VCaP (cell line): ENCODE measurements at regions not wholly inside any gene's neighbourhood (a gene's known extent, or its start where the extent isn't known, plus 50 kb on each side); places are given as distances from the start of the nearest gene placed in this dataset.

Experiments used
- H3K27ac ChIP-seq: fragments of 450-650 bp; 2 replicates; pipeline ENCODE4 v1.5.1; 2017
- TF ChIP-seq, protein P1 (sequence below): fragments of 450-650 bp; conservative IDR thresholded peaks from 2 replicates; pipeline ENCODE4 v1.5.1; 2017; ENCODE audit warnings: mild to moderate bottlenecking, moderate library complexity

DNA sequence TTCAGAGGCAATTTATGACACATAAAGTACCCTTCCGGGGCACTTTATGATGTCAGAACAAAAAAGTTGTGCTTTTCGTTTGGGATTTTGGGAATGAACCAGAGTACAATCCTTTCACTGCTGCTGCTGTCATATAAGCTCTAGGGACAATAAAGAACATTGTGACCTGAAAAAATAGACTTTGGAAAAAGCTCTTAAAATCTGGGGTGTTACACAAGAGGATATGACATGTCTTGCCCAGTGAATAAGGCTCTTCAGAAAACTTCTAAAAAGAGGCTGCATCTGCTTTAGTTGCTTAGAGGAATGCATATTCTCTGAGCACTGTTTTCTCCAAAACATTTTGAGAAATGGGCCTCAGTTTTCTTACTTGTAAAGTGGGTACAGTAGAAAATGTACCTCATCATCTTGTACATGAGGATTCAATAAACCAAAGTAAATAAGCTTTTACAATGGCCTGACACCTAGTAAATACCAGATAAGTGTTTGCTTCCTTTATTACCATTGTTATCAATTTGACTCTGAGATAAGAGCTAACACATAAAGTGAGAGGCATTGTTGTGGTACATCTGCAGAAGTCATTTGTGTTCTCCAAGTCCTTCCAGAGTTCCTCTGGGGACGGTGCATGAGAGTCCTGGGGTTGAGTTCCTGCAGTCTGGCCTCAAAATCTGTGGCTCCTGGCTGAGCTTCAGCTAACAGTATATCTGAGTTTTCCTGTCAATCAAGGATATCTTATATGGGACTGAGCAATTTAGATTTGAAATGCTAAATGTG is 67.4 kb upstream of the EDNRB start:
- no peak overlapping the region for H3K27ac ChIP-seq
- TF ChIP-seq, protein P1, sequence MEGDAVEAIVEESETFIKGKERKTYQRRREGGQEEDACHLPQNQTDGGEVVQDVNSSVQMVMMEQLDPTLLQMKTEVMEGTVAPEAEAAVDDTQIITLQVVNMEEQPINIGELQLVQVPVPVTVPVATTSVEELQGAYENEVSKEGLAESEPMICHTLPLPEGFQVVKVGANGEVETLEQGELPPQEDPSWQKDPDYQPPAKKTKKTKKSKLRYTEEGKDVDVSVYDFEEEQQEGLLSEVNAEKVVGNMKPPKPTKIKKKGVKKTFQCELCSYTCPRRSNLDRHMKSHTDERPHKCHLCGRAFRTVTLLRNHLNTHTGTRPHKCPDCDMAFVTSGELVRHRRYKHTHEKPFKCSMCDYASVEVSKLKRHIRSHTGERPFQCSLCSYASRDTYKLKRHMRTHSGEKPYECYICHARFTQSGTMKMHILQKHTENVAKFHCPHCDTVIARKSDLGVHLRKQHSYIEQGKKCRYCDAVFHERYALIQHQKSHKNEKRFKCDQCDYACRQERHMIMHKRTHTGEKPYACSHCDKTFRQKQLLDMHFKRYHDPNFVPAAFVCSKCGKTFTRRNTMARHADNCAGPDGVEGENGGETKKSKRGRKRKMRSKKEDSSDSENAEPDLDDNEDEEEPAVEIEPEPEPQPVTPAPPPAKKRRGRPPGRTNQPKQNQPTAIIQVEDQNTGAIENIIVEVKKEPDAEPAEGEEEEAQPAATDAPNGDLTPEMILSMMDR: no peak

DNA sequence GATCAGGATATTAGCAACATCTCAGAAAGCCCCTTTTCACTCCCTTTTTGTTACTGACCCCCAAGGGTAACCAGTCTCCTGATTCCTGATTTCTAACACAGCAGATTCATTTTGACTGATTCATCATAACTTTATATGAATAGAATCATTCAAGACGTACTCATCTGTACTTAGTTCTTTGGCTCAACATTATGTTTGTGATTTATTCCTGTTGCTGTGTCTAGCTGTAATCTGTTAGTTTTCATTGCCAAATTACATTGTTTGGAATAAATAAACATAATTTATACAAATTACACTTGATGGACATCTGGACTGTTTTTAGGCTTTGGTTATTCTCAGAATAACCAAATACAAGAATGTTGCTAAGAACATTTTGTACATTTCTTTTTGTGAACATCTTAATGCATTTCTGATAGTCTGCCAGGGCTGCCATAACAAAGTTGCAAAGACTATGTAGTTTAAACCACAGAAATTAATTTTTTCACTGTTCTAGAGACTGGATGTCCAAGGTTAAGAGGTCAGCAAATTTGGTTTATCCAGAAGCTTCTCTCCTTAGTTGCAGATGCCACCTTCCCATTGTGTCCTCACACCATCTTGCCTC is 62.8 kb upstream of the EDNRB start:
- no peak overlapping the region for H3K27ac ChIP-seq
- TF ChIP-seq, protein P1: no peak

DNA sequence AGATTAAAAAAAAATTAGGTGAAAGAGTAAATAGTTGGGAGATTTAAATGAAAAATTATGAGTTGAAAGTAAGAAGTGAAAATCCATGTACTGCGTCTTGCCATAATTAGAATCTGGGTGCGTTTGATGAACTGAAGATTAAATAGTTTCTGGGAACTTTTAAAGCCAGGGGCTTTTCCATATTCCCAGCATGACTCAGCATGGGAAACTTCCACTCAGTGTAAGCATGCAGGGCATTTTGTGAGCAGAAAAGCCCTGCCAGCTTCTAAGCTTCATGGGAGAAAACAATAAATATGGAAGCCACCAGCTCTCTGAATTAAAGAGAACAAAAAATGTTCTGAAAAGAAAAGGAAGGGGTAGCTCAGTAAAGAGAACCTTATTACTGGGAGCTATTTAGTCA is 62.0 kb upstream of the EDNRB start:
- no peak overlapping the region for H3K27ac ChIP-seq
- TF ChIP-seq, protein P1: no peak

DNA sequence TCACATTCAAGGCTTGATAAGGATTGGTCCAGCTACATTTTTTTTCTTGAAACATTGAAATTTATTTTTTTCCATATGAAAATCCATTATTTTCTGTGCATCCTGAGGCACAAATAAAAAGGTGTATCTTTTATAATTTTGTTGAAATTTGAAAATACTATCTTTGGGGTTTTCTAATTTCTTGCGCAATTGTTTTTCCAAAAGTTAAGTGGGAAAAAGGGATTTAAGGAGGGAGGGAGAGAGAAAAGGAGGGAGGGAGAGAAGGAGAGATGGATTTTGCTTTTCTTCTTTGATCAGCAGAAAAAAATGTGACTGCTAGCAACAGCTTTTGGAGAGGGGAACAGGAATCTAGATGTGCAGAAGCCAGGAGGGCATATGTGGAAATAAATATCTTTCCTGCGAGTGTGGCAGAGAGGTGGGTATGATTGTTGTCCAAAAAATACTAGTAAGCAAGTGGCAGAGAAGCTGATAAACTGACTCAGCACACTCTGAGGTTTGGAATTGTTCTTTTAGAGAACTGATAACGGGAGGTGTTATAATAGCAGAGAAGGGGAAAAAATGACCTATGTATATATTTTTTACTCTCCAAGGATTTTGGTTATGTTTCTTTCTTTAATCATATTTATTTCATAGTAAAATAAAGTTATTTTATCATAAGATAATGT is 61.2 kb upstream of the EDNRB start:
- no peak overlapping the region for H3K27ac ChIP-seq
- TF ChIP-seq, protein P1: no peak

DNA sequence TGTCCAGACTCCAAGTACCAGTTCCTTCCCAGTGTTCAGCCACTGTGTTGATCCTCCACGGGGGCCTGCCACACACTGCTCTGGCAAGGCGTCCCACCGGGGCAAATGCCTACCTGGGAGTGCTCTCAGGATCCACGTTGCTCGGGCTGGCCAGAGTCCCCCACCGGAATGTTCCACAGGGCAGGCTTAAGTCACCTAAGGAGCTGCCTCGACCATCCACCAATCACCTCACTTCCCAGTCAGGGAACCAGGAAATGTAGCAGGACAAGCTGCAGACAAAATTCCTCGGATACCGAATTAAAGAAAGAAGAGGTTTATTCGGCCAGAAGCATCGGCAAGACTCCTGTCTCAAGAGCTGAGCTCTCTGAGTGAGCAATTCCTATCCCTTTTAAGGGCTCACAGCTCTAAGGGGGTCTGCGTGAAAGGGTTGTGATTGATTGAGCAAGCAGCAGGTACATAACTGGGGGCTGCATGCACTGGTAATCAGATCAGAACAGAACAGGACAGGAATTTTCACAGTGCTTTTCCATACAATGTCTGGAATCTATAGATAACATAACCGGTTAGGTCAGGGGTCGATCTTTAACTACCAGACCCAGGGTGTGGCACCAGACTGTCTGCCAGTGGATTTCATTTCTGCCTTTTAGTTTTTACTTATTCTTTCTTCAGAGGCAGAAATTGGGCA is 56.9 kb upstream of the EDNRB start:
- TF ChIP-seq, protein P1: no peak
- H3K27ac ChIP-seq: no peak overlapping the region

DNA sequence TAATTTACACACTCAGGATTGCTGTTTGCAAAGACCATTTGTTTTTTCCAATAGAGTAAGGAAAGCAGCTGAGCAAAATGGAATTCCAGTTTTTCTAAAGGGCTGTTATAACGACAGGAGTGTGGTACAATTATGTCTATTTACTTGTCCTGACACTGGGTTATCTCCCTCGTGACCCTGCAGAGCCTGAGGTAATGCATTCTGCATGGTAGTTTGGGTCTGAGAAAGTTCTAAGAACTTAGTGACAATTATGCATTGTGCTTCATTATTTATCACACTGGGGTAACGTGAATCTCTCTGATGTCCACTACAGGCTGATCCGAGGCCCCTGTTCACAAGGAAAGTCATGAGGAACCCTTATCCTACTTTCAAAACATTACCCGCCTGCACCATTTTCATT is 50.7 kb upstream of the EDNRB start:
- no peak overlapping the region for H3K27ac ChIP-seq
- TF ChIP-seq, protein P1: no peak
